GM10266 (cell line): ENCODE measurements at regions not wholly inside any gene's neighbourhood (a gene's known extent, or its start where the extent isn't known, plus 50 kb on each side); places are given as distances from the start of the nearest gene placed in this dataset.

Experiments used
- DNase-seq: peaks from one replicate; pipeline ENCODE4 v3.0.0; 2012; ENCODE audit errors: extremely low spot score
- TF ChIP-seq, protein P1 (sequence below): IDR thresholded peaks from 2 replicates; pipeline ENCODE4 v1.5.1; 2012; ENCODE audit warnings: mild to moderate bottlenecking, low read depth; ENCODE audit not compliant: control insufficient read depth, insufficient read depth; ENCODE audit errors: missing control alignments

DNA sequence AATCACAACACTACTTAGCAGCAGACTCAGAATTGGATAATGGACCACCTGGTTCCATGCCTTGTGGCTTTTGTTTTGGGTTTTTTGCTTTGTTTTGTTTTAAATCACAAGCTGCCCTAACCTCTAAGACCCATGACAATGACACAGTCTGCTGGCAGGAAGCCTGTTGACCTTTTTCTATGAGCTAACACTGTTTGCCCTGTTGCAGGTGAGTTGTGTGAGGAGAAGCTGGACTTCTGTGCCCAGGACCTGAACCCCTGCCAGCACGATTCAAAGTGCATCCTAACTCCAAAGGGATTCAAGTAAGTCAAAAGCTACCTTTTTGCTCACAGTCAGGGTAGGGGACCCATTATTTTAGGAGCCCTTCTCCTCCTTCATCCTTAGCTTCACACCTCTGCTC, 110.8 kb upstream of the PACRGL start:
- TF ChIP-seq, protein P1, sequence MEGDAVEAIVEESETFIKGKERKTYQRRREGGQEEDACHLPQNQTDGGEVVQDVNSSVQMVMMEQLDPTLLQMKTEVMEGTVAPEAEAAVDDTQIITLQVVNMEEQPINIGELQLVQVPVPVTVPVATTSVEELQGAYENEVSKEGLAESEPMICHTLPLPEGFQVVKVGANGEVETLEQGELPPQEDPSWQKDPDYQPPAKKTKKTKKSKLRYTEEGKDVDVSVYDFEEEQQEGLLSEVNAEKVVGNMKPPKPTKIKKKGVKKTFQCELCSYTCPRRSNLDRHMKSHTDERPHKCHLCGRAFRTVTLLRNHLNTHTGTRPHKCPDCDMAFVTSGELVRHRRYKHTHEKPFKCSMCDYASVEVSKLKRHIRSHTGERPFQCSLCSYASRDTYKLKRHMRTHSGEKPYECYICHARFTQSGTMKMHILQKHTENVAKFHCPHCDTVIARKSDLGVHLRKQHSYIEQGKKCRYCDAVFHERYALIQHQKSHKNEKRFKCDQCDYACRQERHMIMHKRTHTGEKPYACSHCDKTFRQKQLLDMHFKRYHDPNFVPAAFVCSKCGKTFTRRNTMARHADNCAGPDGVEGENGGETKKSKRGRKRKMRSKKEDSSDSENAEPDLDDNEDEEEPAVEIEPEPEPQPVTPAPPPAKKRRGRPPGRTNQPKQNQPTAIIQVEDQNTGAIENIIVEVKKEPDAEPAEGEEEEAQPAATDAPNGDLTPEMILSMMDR = no peak
- no peak for DNase-seq

DNA sequence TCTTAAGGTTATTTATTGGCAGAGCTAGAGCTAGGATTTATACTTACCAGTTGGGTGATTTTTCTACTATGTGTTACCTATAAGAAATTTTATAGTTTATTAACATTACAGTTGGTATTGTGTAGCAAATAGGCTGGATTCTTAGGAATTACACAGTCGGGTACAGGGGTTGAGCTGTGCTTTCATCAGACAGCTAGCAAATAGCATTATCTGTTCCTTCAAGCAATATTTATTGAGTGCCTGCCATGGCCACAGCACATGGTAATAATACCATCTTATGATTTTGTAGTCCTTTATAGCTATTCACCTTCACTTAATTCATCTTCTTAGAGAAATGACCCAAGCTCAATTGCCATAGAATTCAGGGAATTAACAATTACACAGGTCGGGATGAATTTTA, 109.4 kb upstream of the PACRGL start:
- DNase-seq = no peak
- TF ChIP-seq, protein P1 = no peak

DNA sequence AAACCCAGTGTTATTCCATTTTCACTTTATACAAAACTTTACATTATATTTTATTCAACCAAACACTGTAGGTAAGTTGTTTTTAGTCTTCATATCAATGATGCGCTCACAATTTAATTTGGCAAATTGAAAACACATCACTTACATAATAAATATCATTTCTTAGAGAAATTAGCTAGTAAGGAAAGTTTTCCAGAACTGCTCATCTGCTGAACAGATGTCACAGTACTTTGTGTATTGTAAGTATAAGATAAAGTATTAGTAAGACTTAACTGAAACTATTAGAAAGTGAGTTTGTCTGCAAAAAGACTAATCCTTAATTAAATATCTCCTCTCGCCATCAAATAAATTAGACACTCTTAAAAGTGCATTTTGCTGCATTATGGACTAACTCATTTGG, 108.7 kb upstream of the PACRGL start:
- DNase-seq = no peak
- TF ChIP-seq, protein P1 = no peak

DNA sequence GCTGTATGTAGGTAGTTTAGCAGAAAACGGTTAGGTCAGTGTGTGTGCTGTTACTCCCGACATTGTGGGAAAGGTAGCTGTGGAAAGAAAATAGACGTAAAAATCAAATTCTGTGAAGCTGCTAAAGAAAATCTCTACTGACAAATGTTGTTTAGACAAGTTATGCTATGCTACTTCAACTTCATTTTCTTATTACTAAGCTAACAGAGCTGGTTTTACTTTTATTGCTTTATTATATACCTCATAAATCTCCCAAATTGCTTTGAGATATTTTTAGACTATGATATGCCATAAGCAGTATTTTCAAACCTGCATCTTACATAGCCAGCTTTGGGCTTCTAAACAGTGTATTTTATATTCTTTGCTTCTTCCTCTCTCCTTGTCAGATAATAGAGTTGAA, 108.2 kb upstream of the PACRGL start:
- TF ChIP-seq, protein P1 = no peak
- DNase-seq = no peak

DNA sequence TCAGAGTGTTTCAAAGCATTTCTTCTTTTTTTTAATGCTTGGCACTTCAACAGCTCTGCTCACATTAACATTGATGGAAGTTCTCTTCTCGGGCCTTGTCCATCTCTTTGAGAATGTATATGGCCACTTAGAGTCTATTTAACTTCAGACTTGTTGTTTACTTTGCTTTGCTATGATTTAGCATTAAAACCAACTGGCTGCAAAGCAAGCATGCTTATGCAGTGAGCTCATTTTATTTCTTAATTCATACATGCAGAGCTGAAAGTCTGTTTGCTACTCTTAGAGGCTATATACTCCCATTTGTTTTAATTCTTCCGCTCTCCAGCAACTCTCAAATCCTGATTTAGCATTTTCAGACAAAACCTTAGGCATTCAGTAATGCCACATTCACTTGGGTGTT, 107.6 kb upstream of the PACRGL start:
- no peak for DNase-seq
- TF ChIP-seq, protein P1 = no peak

DNA sequence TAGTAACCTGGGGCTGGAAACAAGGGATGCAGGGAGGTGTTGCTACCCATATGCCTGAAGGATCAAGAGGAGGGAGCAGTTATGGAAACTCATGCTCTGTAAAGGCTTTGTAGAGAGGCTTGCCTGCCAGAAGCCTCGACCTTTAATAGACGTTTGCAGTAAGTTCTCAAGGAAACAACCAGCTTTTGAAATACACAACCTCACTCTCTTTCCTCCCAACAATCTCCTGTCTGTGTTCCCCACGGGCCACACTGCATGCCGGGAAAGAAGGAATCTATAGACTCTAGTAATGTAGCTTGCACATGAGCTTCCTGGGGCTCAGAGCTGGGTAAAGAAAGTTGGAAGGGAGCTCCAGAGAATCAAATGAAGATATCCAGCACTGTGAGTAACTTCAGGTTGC, 101.6 kb upstream of the PACRGL start:
- TF ChIP-seq, protein P1 = no peak
- no peak for DNase-seq

DNA sequence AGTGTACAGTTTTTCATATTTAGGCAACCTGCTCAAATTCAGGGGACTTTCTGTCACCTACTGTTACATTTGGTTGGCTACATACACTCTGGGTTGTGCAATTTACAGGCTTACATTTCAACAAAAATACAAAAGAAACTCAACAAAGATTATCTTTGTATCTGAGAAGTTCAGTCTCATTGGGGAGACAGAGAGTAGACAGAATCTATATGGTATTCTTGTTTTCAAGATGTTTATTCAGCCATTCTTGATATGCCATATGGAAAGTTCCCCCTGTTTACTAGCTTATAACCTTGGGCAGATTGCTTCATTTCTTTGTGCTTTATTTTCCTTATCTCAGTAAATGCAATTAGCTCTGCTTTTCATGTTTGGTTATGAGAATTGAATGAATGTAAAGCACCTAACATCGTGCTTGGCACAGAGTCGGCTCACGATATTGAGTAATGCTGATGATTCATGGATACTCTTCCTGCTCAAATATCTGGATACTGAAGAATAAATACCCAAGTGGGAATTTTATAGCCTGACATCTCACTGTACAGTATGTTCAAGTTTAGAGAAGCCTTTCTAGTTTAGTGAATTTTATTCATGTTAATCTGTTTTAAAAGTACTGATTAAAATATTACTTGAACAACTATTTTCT, 96.5 kb upstream of the PACRGL start:
- no peak for DNase-seq

More for the DNA sequence above, 96.5 kb upstream of the PACRGL start:
- TF ChIP-seq, protein P1 = no peak
